ENCODE measurements at regions not wholly inside any gene's neighbourhood (a gene's known extent, or its start where the extent isn't known, plus 50 kb on each side); places are given as distances from the start of the nearest gene placed in this dataset.

DNA sequence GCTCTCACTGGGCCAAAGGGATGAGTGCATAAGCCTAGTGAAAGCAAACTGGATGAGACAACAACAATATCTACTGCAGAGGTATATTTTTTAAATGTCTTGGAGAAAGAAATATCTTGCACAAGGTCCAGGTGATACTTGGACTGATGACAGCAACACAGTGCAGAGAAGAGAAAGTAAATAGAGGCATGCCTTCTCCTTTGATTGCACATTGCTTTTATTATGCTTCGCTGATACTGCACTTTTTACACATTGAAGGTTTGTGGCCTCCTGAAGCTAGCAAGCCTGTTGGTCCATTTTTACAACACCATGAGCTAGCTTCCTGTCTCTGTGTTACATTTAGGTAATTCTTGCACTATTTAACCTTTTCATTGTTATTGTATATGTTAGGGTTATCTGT lies 189.0 kb upstream of the NDST3 start:
- H3K27ac ChIP-seq: no peak overlapping the region
- no peaks in the 10 kb centered on the region for H3K4me1 ChIP-seq
- no peak for TF ChIP-seq CTCF (IDR thresholded peaks at IDR 0.05)
- no peak for TF ChIP-seq POLR2A (IDR thresholded peaks at IDR 0.05)
- no peak overlapping the region for H3K4me3 ChIP-seq
- no peaks in the 10 kb centered on the region for H3K36me3 ChIP-seq
- H3K27me3 ChIP-seq: no peaks in the 10 kb centered on the region
- peaks cover 0 to 4% (median 0%) of the 10 kb centered on the region in 4 donors for H3K9me3 ChIP-seq
- DNase-seq: no peak

- H3K27ac ChIP-seq: no peak overlapping the region
- H3K9me3 ChIP-seq: peaks cover 0 to 4% (median 0%) of the 10 kb centered on the region in 4 donors
- no peak for TF ChIP-seq CTCF (IDR thresholded peaks at IDR 0.05)
- no peak for TF ChIP-seq POLR2A (IDR thresholded peaks at IDR 0.05)
- H3K27me3 ChIP-seq: no peaks in the 10 kb centered on the region
- H3K36me3 ChIP-seq: no peaks in the 10 kb centered on the region
- no peak overlapping the region for H3K4me3 ChIP-seq
- DNase-seq: no peak
- no peaks in the 10 kb centered on the region for H3K4me1 ChIP-seq
These were observed 186.4 kb upstream of the NDST3 start for GRCh38 chr4:117847849-117848248.

- DNase-seq: no peak
- no peak overlapping the region for H3K27ac ChIP-seq
- H3K4me3 ChIP-seq: no peak overlapping the region
- TF ChIP-seq CTCF (IDR thresholded peaks at IDR 0.05) (no peak), POLR2A (IDR thresholded peaks at IDR 0.05) (no peak)
- H3K4me1 ChIP-seq: no peaks in the 10 kb centered on the region
- no peaks in the 10 kb centered on the region for H3K36me3 ChIP-seq
- no peaks in the 10 kb centered on the region for H3K9me3 ChIP-seq
- H3K27me3 ChIP-seq: no peaks in the 10 kb centered on the region
These were observed 166.1 kb upstream of the NDST3 start for GRCh38 chr4:117868201-117868600.

- H3K36me3 ChIP-seq: no peaks in the 10 kb centered on the region
- no peaks in the 10 kb centered on the region for H3K9me3 ChIP-seq
- no peak for DNase-seq
- H3K27ac ChIP-seq: no peak overlapping the region
- no peaks in the 10 kb centered on the region for H3K4me1 ChIP-seq
- no peak for TF ChIP-seq POLR2A (IDR thresholded peaks at IDR 0.05)
- TF ChIP-seq CTCF (IDR thresholded peaks at IDR 0.05): no peak
- no peak overlapping the region for H3K4me3 ChIP-seq
- no peaks in the 10 kb centered on the region for H3K27me3 ChIP-seq
These were observed 160.5 kb upstream of the NDST3 start for GRCh38 chr4:117873779-117874178.

- Histone ChIP-seq H3K9me3 (no peaks in the 10 kb centered on the region), H3K36me3 (no peaks in the 10 kb centered on the region), H3K27me3 (no peaks in the 10 kb centered on the region), H3K27ac (no peak overlapping the region), H3K4me1 (no peaks in the 10 kb centered on the region), H3K4me3 (no peak overlapping the region)
- TF ChIP-seq CTCF (IDR thresholded peaks at IDR 0.05) (no peak), POLR2A (IDR thresholded peaks at IDR 0.05) (no peak)
- no peak for DNase-seq
These were observed 160.1 kb upstream of the NDST3 start for GRCh38 chr4:117874216-117874615.

GRCh38 chr4:117889978-117890377 lies 144.3 kb upstream of the NDST3 start:
- H3K36me3 ChIP-seq: no peaks in the 10 kb centered on the region
- no peaks in the 10 kb centered on the region for H3K9me3 ChIP-seq
- H3K4me1 ChIP-seq: no peaks in the 10 kb centered on the region
- H3K27me3 ChIP-seq: no peaks in the 10 kb centered on the region
- H3K4me3 ChIP-seq: no peak overlapping the region
- DNase-seq: no peak
- H3K27ac ChIP-seq: no peak overlapping the region
- TF ChIP-seq CTCF (IDR thresholded peaks at IDR 0.05) (no peak), POLR2A (IDR thresholded peaks at IDR 0.05) (no peak)

All from Peyer's patch (tissue), 4 donors.